Common myeloid progenitor, CD34-positive (primary cell): ENCODE measurements at regions not wholly inside any gene's neighbourhood (a gene's known extent, or its start where the extent isn't known, plus 50 kb on each side); places are given as distances from the start of the nearest gene placed in this dataset.
A peak's percentile ranks its signal among the peaks of the same experiment; 100 is the strongest.

Experiments
- CTCF ChIA-PET: fragments of 350-600 bp; sonication (Branson Sonifier 250); formaldehyde crosslinking; loops from one replicate; lab custom pipeline; 2021; ENCODE audit warnings: antibody characterized with exemption; lab: Charles Lee
- POLR2A ChIA-PET: fragments of 350-600 bp; sonication (Branson Sonifier 250); formaldehyde crosslinking; loops from one replicate; lab custom pipeline; 2021; ENCODE audit warnings: antibody characterized with exemption; lab: Charles Lee
- DNase-seq, 3 donors: peaks; one replicate each; pipeline versions ENCODE4 v3.0.0 to v3.0.0-alpha.2; 2013
- H3K27ac ChIP-seq, 2 experiments: 1 replicate in 1 of 2; 2 replicates in 1 of 2; pipeline ENCODE4 v1.7.0; 2013; ENCODE audit warnings: inconsistent platforms in 2 of 2, low read length in 2 of 2, mild to moderate bottlenecking in 2 of 2, low read depth in 1 of 2, moderate library complexity in 1 of 2; ENCODE audit not compliant: severe bottlenecking in 2 of 2, insufficient read depth in 1 of 2, poor library complexity in 1 of 2
- H3K27me3 ChIP-seq, 5 experiments: replicated peaks in 2 of 5; 1 replicate in 3 of 5; 2 replicates in 2 of 5; pipeline versions ENCODE4 v1.6.1 to v1.7.0; 2013; ENCODE audit warnings: low read length in 4 of 5, mild to moderate bottlenecking in 2 of 5, moderate library complexity in 2 of 5, inconsistent platforms in 1 of 5; ENCODE audit not compliant: insufficient read depth in 5 of 5, control insufficient read depth in 4 of 5
- H3K36me3 ChIP-seq, 4 experiments: 1 replicate in 2 of 4; 2 replicates in 2 of 4; pipeline versions ENCODE4 v1.6.1 to v1.7.0; 2013; ENCODE audit warnings: low read length in 3 of 4, control low read depth in 1 of 4, mild to moderate bottlenecking in 1 of 4; ENCODE audit not compliant: control insufficient read depth in 4 of 4, insufficient read depth in 4 of 4
- H3K4me1 ChIP-seq, 4 experiments: 1 replicate in 3 of 4; 2 replicates in 1 of 4; pipeline versions ENCODE4 v1.6.1 to v1.7.1; 2013; ENCODE audit warnings: low read length in 3 of 4, mild to moderate bottlenecking in 3 of 4, control low read depth in 1 of 4, inconsistent platforms in 1 of 4, moderate library complexity in 1 of 4; ENCODE audit not compliant: control insufficient read depth in 4 of 4, insufficient read depth in 4 of 4; ENCODE audit errors: control extremely low read depth in 1 of 4
- H3K4me3 ChIP-seq, 7 experiments: 1 replicate in 4 of 7; 2 replicates in 3 of 7; pipeline versions ENCODE4 v1.5.1 to v1.7.0; 2013; ENCODE audit warnings: mild to moderate bottlenecking in 7 of 7, low read length in 6 of 7, moderate library complexity in 6 of 7, inconsistent platforms in 2 of 7, low read depth in 2 of 7, control low read depth in 1 of 7; ENCODE audit not compliant: insufficient read depth in 4 of 7, control insufficient read depth in 1 of 7; ENCODE audit errors: extremely low read depth in 1 of 7
- H3K9me3 ChIP-seq, 5 experiments: 1 replicate in 4 of 5; 2 replicates in 1 of 5; pipeline versions ENCODE4 v1.6.1 to v1.7.1; 2013; ENCODE audit warnings: low read length in 4 of 5, mild to moderate bottlenecking in 2 of 5, inconsistent platforms in 1 of 5, low read depth in 1 of 5, moderate library complexity in 1 of 5; ENCODE audit not compliant: control insufficient read depth in 4 of 5, insufficient read depth in 2 of 5; ENCODE audit errors: control extremely low read depth in 1 of 5
- WGBS: methylation state at CpG from one replicate; pipeline ENCODE4 v1.1.5; 2013; ENCODE audit not compliant: insufficient coverage; 5-methylcytosine and 5-hydroxymethylcytosine counted together

GRCh38 chr18:78056011-78056410, 806.4 kb downstream of the GALR1 start:
- Histone ChIP-seq H3K27ac (no peak overlapping the region), H3K27me3 (peaks cover 0 to 3% (median 2%) of the 10 kb centered on the region in 5 experiments), H3K4me3 (no peak overlapping the region), H3K9me3 (peaks cover 0 to 2% (median 0%) of the 10 kb centered on the region in 5 experiments), H3K4me1 (no peaks in the 10 kb centered on the region), H3K36me3 (no peaks in the 10 kb centered on the region)
- no peak for DNase-seq
- no CpG with 5 or more reads among the region's 2 CpGs for WGBS
- ChIA-PET CTCF (interaction anchor here (1.6 kb wide), 1 partner anchor 10 kb away, joined by 4 read pairs; no protein-coding TSS in a partner anchor), POLR2A (no interaction called here)

GRCh38 chr18:78069784-78070664, 820.4 kb downstream of the GALR1 start:
- H3K27me3 ChIP-seq = peaks cover 0 to 11% (median 8%) of the 10 kb centered on the region in 5 experiments
- H3K4me1 ChIP-seq = no peaks in the 10 kb centered on the region
- ChIA-PET CTCF (no interaction called here), POLR2A (no interaction called here)
- no peaks in the 10 kb centered on the region for H3K36me3 ChIP-seq
- H3K27ac ChIP-seq = no peak overlapping the region
- 94% methylated on average over 6 of the region's 13 CpGs for whole genome bisulfite sequencing
- H3K9me3 ChIP-seq = peaks cover 0 to 2% (median 0%) of the 10 kb centered on the region in 5 experiments
- no peak overlapping the region for H3K4me3 ChIP-seq
- no peak for DNase-seq

- H3K27me3 ChIP-seq = peaks cover 0 to 11% (median 8%) of the 10 kb centered on the region in 5 experiments
- ChIA-PET POLR2A (no interaction called here), CTCF (no interaction called here)
- H3K4me3 ChIP-seq = no peak overlapping the region
- H3K9me3 ChIP-seq = peaks cover 0 to 2% (median 0%) of the 10 kb centered on the region in 5 experiments
- H3K36me3 ChIP-seq = no peaks in the 10 kb centered on the region
- no peaks in the 10 kb centered on the region for H3K4me1 ChIP-seq
- H3K27ac ChIP-seq = no peak overlapping the region
- WGBS = 87% methylated on average over 19 of the region's 19 CpGs
- DNase-seq = no peak
Observed at GRCh38 chr18:78071166-78071710, 821.6 kb downstream of the GALR1 start.

- Histone ChIP-seq H3K4me3 (no peak overlapping the region), H3K36me3 (no peaks in the 10 kb centered on the region), H3K4me1 (no peaks in the 10 kb centered on the region), H3K9me3 (peaks cover 0 to 2% (median 0%) of the 10 kb centered on the region in 5 experiments), H3K27me3 (peaks cover 0 to 11% (median 8%) of the 10 kb centered on the region in 5 experiments), H3K27ac (no peak overlapping the region)
- no CpG with 5 or more reads among the region's 3 CpGs for WGBS
- DNase-seq = no peak
- CTCF ChIA-PET = no interaction called here
- POLR2A ChIA-PET = no interaction called here
Observed at GRCh38 chr18:78071776-78072175, 822.1 kb downstream of the GALR1 start.

GRCh38 chr18:78072375-78072774, 822.7 kb downstream of the GALR1 start:
- H3K4me1 ChIP-seq = no peaks in the 10 kb centered on the region
- no peaks in the 10 kb centered on the region for H3K9me3 ChIP-seq
- ChIA-PET POLR2A (no interaction called here), CTCF (no interaction called here)
- H3K27me3 ChIP-seq = peaks cover 0 to 13% (median 8%) of the 10 kb centered on the region in 5 experiments
- H3K27ac ChIP-seq = no peak overlapping the region
- DNase-seq = no peak
- no peaks in the 10 kb centered on the region for H3K36me3 ChIP-seq
- WGBS = 87% methylated on average over 13 of the region's 14 CpGs
- no peak overlapping the region for H3K4me3 ChIP-seq

- no peaks in the 10 kb centered on the region for H3K9me3 ChIP-seq
- POLR2A ChIA-PET = no interaction called here
- H3K36me3 ChIP-seq = no peaks in the 10 kb centered on the region
- DNase-seq = peak in 2 of 3 donors; percentile 2
- H3K27me3 ChIP-seq = peaks cover 0 to 16% (median 8%) of the 10 kb centered on the region in 5 experiments
- no peak overlapping the region for H3K4me3 ChIP-seq
- WGBS = 100% methylated on average over 1 of the region's 5 CpGs
- no peak overlapping the region for H3K27ac ChIP-seq
- no peaks in the 10 kb centered on the region for H3K4me1 ChIP-seq
- CTCF ChIA-PET = interaction anchor here (1.1 kb wide), 1 partner anchor 10 kb away, joined by 3 read pairs; no protein-coding TSS in a partner anchor
Observed at GRCh38 chr18:78073275-78073674, 823.6 kb downstream of the GALR1 start.
